Lower leg skin (tissue), 3 donors: ENCODE measurements at regions not wholly inside any gene's neighbourhood (a gene's known extent, or its start where the extent isn't known, plus 50 kb on each side); places are given as distances from the start of the nearest gene placed in this dataset.

ENCODE experiments used
- CTCF ChIP-seq, 3 donors: fragments of 450-650 bp; IDR thresholded peaks; one replicate each; pipeline ENCODE4 v1.5.1; 2016; ENCODE audit warnings: antibody characterized with exemption in 3 of 3, mild to moderate bottlenecking in 3 of 3, moderate library complexity in 2 of 3
- POLR2A ChIP-seq, 2 donors: fragments of 450-650 bp; IDR thresholded peaks; one replicate each; pipeline ENCODE4 v1.6.1; 2016 to 2017; ENCODE audit warnings: antibody characterized with exemption in 2 of 2, mild to moderate bottlenecking in 1 of 2, moderate library complexity in 1 of 2

- TF ChIP-seq CTCF (IDR thresholded peaks at IDR 0.05) (no peak), POLR2A (IDR thresholded peaks at IDR 0.05) (no peak)
These were observed 349.8 kb downstream of the LTN1 start for GRCh38 chr21:28642891-28643290.
